Neuronal stem cell (in vitro differentiated cells): ENCODE measurements at regions not wholly inside any gene's neighbourhood (a gene's known extent, or its start where the extent isn't known, plus 50 kb on each side); places are given as distances from the start of the nearest gene placed in this dataset.

Experiments
- DNase-seq: peaks from one replicate; pipeline ENCODE4 v3.0.0-alpha.2; 2013; ENCODE audit warnings: low spot score
- H2AFZ ChIP-seq: one replicate; pipeline ENCODE4 v1.6.1; 2013; ENCODE audit warnings: mild to moderate bottlenecking, low read length, inconsistent platforms
- H2AK5ac ChIP-seq: 2 replicates; pipeline ENCODE4 v1.6.1; 2013; ENCODE audit warnings: low read depth, mild to moderate bottlenecking, inconsistent platforms, low read length, moderate library complexity, mixed read lengths
- H2BK120ac ChIP-seq: 2 replicates; pipeline ENCODE4 v1.6.1; 2013; ENCODE audit warnings: low read depth, mild to moderate bottlenecking, inconsistent platforms, low read length, moderate library complexity, mixed read lengths
- H2BK12ac ChIP-seq: one replicate; pipeline ENCODE4 v1.6.1; 2013; ENCODE audit warnings: low read length, inconsistent platforms
- H2BK15ac ChIP-seq: 2 replicates; pipeline ENCODE4 v1.6.1; 2013; ENCODE audit warnings: mild to moderate bottlenecking, low read length, inconsistent platforms, mixed read lengths
- H2BK5ac ChIP-seq: one replicate; pipeline ENCODE4 v1.6.1; 2013; ENCODE audit warnings: inconsistent platforms, mild to moderate bottlenecking, low read length, moderate library complexity
- H3K14ac ChIP-seq: one replicate; pipeline ENCODE4 v1.6.1; 2013; ENCODE audit warnings: low read length, inconsistent platforms
- H3K18ac ChIP-seq: 2 replicates; pipeline ENCODE4 v1.6.1; 2013; ENCODE audit warnings: low read length, inconsistent platforms
- H3K23ac ChIP-seq: 2 replicates; pipeline ENCODE4 v1.6.1; 2013; ENCODE audit warnings: low read depth, mild to moderate bottlenecking, mixed read lengths, low read length, inconsistent platforms; ENCODE audit not compliant: poor library complexity
- H3K27ac ChIP-seq: replicated peaks from 3 replicates; pipeline ENCODE4 v1.5.1; 2013; ENCODE audit warnings: low read length, inconsistent platforms
- H3K27me3 ChIP-seq, 3 experiments: 2 replicates each; pipeline ENCODE4 v1.6.1; 2013; ENCODE audit warnings: low read length in 3 of 3, mild to moderate bottlenecking in 2 of 3, inconsistent platforms in 1 of 3, low read depth in 1 of 3, mixed read lengths in 1 of 3, moderate library complexity in 1 of 3; ENCODE audit not compliant: control insufficient read depth in 3 of 3, insufficient read depth in 3 of 3
- H3K36me3 ChIP-seq, 2 donors: replicated peaks in 1 of 2; 2 replicates each; pipeline ENCODE4 v1.6.1; 2013; ENCODE audit warnings: low read length in 2 of 2; ENCODE audit not compliant: control insufficient read depth in 2 of 2, insufficient read depth in 2 of 2
- H3K4ac ChIP-seq: 2 replicates; pipeline ENCODE4 v1.6.1; 2013; ENCODE audit warnings: inconsistent platforms, mild to moderate bottlenecking, low read length, moderate library complexity
- H3K4me1 ChIP-seq, 2 donors: 1 replicate in 1 of 2; 2 replicates in 1 of 2; pipeline ENCODE4 v1.6.1; 2013; ENCODE audit warnings: low read length in 2 of 2, low read depth in 1 of 2; ENCODE audit not compliant: control insufficient read depth in 2 of 2, insufficient read depth in 1 of 2
- H3K4me2 ChIP-seq: one replicate; pipeline ENCODE4 v1.6.1; 2013; ENCODE audit warnings: mild to moderate bottlenecking, low read length, inconsistent platforms; ENCODE audit not compliant: insufficient read depth, poor library complexity, severe bottlenecking
- H3K4me3 ChIP-seq, 2 donors: 2 replicates each; pipeline ENCODE4 v1.5.1; 2013; ENCODE audit warnings: low read length in 2 of 2, mild to moderate bottlenecking in 2 of 2, inconsistent platforms in 1 of 2, moderate library complexity in 1 of 2
- H3K79me1 ChIP-seq: one replicate; pipeline ENCODE4 v1.6.1; 2013; ENCODE audit warnings: low read depth, mild to moderate bottlenecking, inconsistent platforms, low read length, moderate library complexity
- H3K9ac ChIP-seq: one replicate; pipeline ENCODE4 v1.6.1; 2013; ENCODE audit warnings: mild to moderate bottlenecking, low read depth, low read length, inconsistent platforms; ENCODE audit not compliant: poor library complexity
- H3K9me3 ChIP-seq, 2 donors: replicated peaks in 1 of 2; 2 replicates each; pipeline versions ENCODE3 to v1.6.1; 2013; ENCODE audit warnings: low read length in 2 of 2, mild to moderate bottlenecking in 2 of 2, inconsistent platforms in 1 of 2, low read depth in 1 of 2, mixed read lengths in 1 of 2, moderate library complexity in 1 of 2; ENCODE audit not compliant: control insufficient read depth in 2 of 2, insufficient read depth in 1 of 2
- H4K8ac ChIP-seq: one replicate; pipeline ENCODE4 v1.6.1; 2013; ENCODE audit warnings: low read depth, mild to moderate bottlenecking, inconsistent platforms, low read length, moderate library complexity
- H4K91ac ChIP-seq: one replicate; pipeline ENCODE4 v1.6.1; 2013; ENCODE audit warnings: low read length, low read depth, mild to moderate bottlenecking, inconsistent platforms; ENCODE audit not compliant: poor library complexity
- WGBS, 2 donors: extraction: QIAGEN DNeasy Blood & Tissue Kit; methylation state at CpG; one replicate each; pipeline ENCODE4 v1.1.7; 2013; ENCODE audit warnings: missing lambda C conversion rate in 2 of 2, mixed read lengths in 1 of 2; ENCODE audit not compliant: insufficient read length in 2 of 2, insufficient replicate concordance in 1 of 2; ENCODE audit errors: extremely low coverage in 2 of 2; 5-methylcytosine and 5-hydroxymethylcytosine counted together

DNA sequence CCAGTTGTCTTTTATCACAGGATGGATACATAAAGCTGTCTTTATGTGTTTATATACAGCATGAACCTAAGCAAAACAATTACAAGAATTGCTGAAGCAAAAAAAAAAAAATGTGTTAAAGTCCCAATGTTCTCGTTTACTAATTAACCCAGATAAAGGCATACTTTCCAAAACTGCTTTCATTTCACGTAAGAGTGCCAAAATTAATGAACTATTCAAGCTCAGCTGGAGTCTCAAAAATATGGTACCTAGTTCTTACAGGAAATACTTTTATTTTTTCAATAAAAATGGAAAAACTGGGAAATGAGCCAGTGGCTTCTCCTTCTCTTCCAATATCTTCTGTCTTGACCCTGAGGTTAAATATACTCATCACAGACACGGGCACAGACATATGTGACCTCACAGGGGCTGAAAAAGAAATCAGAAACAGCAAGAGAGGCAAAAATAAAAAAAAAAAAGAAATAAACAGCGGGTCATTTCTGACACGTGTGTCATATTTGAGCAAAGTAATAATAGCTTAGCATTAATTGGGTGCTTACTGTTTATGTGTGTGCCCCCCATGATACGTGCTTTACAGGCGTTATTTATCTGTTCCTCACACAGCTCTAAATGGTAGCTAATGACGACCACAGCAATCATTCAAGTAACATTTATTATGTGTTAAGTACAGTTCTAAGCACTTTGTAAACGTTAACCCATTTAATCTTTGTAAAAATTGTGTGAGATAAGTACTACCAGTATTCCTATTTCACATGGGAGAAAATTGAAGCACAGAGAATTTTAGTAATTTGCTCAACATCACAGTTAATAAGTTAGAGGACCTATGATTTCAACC, 158.0 kb upstream of the MMADHC start:
- Histone ChIP-seq H2AFZ (no peak overlapping the region), H2AK5ac (no peak overlapping the region), H2BK5ac (no peak overlapping the region), H3K27me3 (no peaks in the 10 kb centered on the region), H4K91ac (no peak overlapping the region), H3K9me3 (no peaks in the 10 kb centered on the region), H3K4ac (no peak overlapping the region), H3K23ac (no peak overlapping the region), H2BK12ac (no peak overlapping the region), H3K4me1 (no peaks in the 10 kb centered on the region), H3K9ac (no peak overlapping the region), H3K79me1 (no peaks in the 10 kb centered on the region), H4K8ac (no peak overlapping the region), H2BK120ac (no peak overlapping the region), H3K18ac (no peak overlapping the region), H2BK15ac (no peak overlapping the region), H3K4me3 (no peak overlapping the region), H3K14ac (no peak overlapping the region), H3K36me3 (no peaks in the 10 kb centered on the region), H3K27ac (no peak overlapping the region), H3K4me2 (no peak overlapping the region)
- WGBS, 2 donors = no CpG with 5 or more reads among the region's 9 CpGs
- DNase-seq = no peak

DNA sequence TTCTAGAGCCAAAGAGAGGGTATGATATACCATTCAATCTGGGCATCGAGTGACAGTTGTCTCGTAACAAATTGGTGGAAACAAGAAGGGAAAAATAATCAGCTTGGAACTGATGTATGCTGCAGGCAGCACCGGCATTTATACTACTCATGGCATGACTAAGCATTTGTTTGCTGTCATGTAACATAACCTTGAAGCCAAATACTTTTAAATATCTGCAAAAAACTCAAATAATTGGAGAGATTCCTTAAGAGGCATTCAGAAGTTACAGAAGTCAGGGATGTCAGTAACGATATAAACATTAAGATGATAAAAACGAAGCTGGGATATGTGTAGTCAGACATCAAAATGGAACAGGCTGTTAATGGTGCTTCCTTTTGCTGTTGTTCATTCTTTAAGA, 157.3 kb upstream of the MMADHC start:
- Histone ChIP-seq H3K9me3 (no peaks in the 10 kb centered on the region), H3K23ac (no peak overlapping the region), H3K27me3 (no peaks in the 10 kb centered on the region), H3K9ac (no peak overlapping the region), H4K8ac (no peak overlapping the region), H3K4me2 (no peak overlapping the region), H3K4me3 (no peak overlapping the region), H4K91ac (no peak overlapping the region), H2AK5ac (no peak overlapping the region), H3K79me1 (no peaks in the 10 kb centered on the region), H2BK15ac (no peak overlapping the region), H2BK5ac (no peak overlapping the region), H2AFZ (no peak overlapping the region), H2BK12ac (no peak overlapping the region), H3K36me3 (no peaks in the 10 kb centered on the region), H3K4me1 (peaks cover 0 to 2% of the 10 kb centered on the region in 2 donors), H3K4ac (no peak overlapping the region), H3K27ac (no peak overlapping the region), H3K18ac (no peak overlapping the region), H2BK120ac (no peak overlapping the region), H3K14ac (no peak overlapping the region)
- no CpG with 5 or more reads among the region's 5 CpGs for WGBS, 2 donors
- no peak for DNase-seq

DNA sequence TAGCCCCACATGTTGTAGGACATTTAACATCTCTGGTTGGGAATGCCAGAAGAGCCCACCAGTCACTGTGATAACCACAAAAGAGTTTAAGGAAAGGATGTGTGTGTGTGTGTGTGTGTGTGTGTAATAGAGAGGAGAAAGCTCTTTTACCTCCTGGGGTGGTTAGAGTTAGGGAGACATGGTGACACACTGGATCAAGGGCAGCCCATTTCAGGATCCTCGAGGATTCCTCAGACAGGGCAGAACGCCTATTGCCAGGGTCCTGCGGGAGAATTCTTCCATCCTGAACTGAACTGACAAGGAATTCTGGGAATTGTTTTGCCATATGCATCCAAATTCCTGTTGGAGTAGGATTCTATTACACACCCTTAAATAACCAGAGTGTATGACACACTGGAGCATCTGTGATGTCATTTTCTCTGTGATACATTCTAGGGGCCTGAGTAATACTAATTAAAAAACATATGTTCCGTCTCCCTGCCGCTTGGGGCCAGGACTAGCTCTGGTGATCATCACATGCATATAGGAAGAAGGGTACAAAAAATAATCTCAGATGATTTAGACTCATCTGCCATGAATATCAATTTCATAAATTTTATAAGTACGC, 156.4 kb upstream of the MMADHC start:
- Histone ChIP-seq H3K4me1 (peaks cover 0 to 2% of the 10 kb centered on the region in 2 donors), H3K36me3 (no peaks in the 10 kb centered on the region), H3K14ac (no peak overlapping the region), H3K4me3 (no peak overlapping the region), H2BK120ac (no peak overlapping the region), H2AK5ac (no peak overlapping the region), H4K8ac (no peak overlapping the region), H3K4ac (no peak overlapping the region), H3K4me2 (no peak overlapping the region), H3K18ac (no peak overlapping the region), H2BK15ac (no peak overlapping the region), H4K91ac (no peak overlapping the region), H2AFZ (no peak overlapping the region), H3K27ac (no peak overlapping the region), H3K27me3 (no peaks in the 10 kb centered on the region), H3K79me1 (no peaks in the 10 kb centered on the region), H3K23ac (no peak overlapping the region), H2BK5ac (no peak overlapping the region), H3K9ac (no peak overlapping the region), H2BK12ac (no peak overlapping the region), H3K9me3 (no peaks in the 10 kb centered on the region)
- WGBS, 2 donors = no CpG with 5 or more reads among the region's 6 CpGs
- DNase-seq = no peak

DNA sequence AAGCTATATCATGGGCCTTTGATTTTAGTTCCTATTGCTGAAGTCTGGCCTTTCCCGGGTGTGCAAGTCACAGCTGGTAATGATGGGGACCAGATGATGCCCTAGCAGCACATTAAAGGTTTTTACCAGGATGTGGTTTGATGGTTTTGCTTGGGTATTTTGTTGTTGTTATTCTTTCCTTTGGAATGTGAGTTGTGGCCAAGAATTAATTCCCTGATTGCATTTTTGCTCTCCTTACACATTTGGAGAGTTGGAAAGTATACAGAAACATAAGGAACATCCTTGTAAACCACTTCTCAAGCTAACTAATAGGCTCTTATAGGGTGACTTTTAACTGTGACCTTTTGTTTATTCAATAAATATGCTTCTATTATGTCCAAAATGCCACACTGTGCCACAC, 154.1 kb upstream of the MMADHC start:
- Histone ChIP-seq H2BK12ac (no peak overlapping the region), H2BK15ac (no peak overlapping the region), H3K4me3 (no peak overlapping the region), H2AFZ (no peak overlapping the region), H3K14ac (no peak overlapping the region), H2BK5ac (no peak overlapping the region), H3K4ac (no peak overlapping the region), H3K9me3 (peaks cover 0 to 3% of the 10 kb centered on the region in 2 donors), H4K8ac (no peak overlapping the region), H2BK120ac (no peak overlapping the region), H3K79me1 (no peaks in the 10 kb centered on the region), H3K4me1 (peaks cover 0 to 2% of the 10 kb centered on the region in 2 donors), H3K27ac (no peak overlapping the region), H2AK5ac (no peak overlapping the region), H3K36me3 (no peaks in the 10 kb centered on the region), H3K27me3 (no peaks in the 10 kb centered on the region), H3K23ac (no peak overlapping the region), H4K91ac (no peak overlapping the region), H3K9ac (no peak overlapping the region), H3K18ac (no peak overlapping the region), H3K4me2 (no peak overlapping the region)
- no peak for DNase-seq
- no CpG with 5 or more reads among the region's 1 CpG for WGBS, 2 donors
